Fibroblast of lung (primary cell): ENCODE measurements at regions not wholly inside any gene's neighbourhood (a gene's known extent, or its start where the extent isn't known, plus 50 kb on each side); places are given as distances from the start of the nearest gene placed in this dataset.

Experiments
- DNase-seq, 2 donors: peaks; one replicate each; pipeline versions ENCODE4 v3.0.0 to v3.0.0-alpha.2; 2010; ENCODE audit warnings: low read depth in 2 of 2
- H2AFZ ChIP-seq: 2 replicates; pipeline ENCODE4 v1.5.1; 2012; ENCODE audit warnings: low read length, control low read depth, inconsistent platforms
- H3K27ac ChIP-seq: 2 replicates; pipeline ENCODE4 v1.5.1; 2011; ENCODE audit warnings: low read length, control low read depth; ENCODE audit not compliant: insufficient read depth
- H3K27me3 ChIP-seq: 2 replicates; pipeline ENCODE4 v1.5.1; 2011; ENCODE audit warnings: mild to moderate bottlenecking, low read length; ENCODE audit not compliant: control insufficient read depth, insufficient read depth
- H3K36me3 ChIP-seq: 2 replicates; pipeline ENCODE4 v1.5.1; 2011; ENCODE audit warnings: low read length; ENCODE audit not compliant: control insufficient read depth, insufficient read depth
- H3K4me1 ChIP-seq: 2 replicates; pipeline ENCODE4 v1.5.1; 2011; ENCODE audit warnings: low read length; ENCODE audit not compliant: control insufficient read depth, insufficient read depth; ENCODE audit errors: extremely low read depth
- H3K4me2 ChIP-seq: 2 replicates; pipeline ENCODE4 v1.5.1; 2011; ENCODE audit warnings: low read length, control low read depth; ENCODE audit not compliant: insufficient read depth; ENCODE audit errors: extremely low read depth
- H3K4me3 ChIP-seq, 4 experiments: fragments of 200-600 bp in 1 of 4; sonication (generic) in 1 of 4; replicated peaks in 1 of 4; 2 replicates each; pipeline ENCODE4 v1.5.1; 2011 to 2016; ENCODE audit warnings: low read length in 4 of 4, low read depth in 3 of 4, mild to moderate bottlenecking in 3 of 4, control low read depth in 2 of 4, inconsistent platforms in 1 of 4, mixed read lengths in 1 of 4; ENCODE audit not compliant: insufficient read depth in 1 of 4; ENCODE audit errors: control extremely low read depth in 1 of 4
- H3K79me2 ChIP-seq: 2 replicates; pipeline ENCODE4 v1.5.1; 2012; ENCODE audit warnings: mild to moderate bottlenecking, low read length, inconsistent platforms; ENCODE audit not compliant: control insufficient read depth, insufficient read depth
- H3K9ac ChIP-seq: 2 replicates; pipeline ENCODE4 v1.5.1; 2011; ENCODE audit warnings: mild to moderate bottlenecking, low read length, control low read depth; ENCODE audit not compliant: insufficient read depth
- H3K9me3 ChIP-seq: 2 replicates; pipeline ENCODE4 v1.5.1; 2012; ENCODE audit warnings: low read depth, low read length; ENCODE audit not compliant: control insufficient read depth, insufficient read depth
- H4K20me1 ChIP-seq: 2 replicates; pipeline ENCODE4 v1.5.1; 2011; ENCODE audit warnings: low read length; ENCODE audit not compliant: control insufficient read depth, insufficient read depth; ENCODE audit errors: extremely low read depth
- CTCF ChIP-seq, 2 donors: IDR thresholded peaks in 1 of 2; conservative IDR thresholded peaks in 1 of 2; 1 replicate in 1 of 2; 2 replicates in 1 of 2; pipeline ENCODE4 v1.5.1; 2011 to 2012; ENCODE audit warnings: low read length in 2 of 2, control low read depth in 1 of 2, inconsistent platforms in 1 of 2, low read depth in 1 of 2, mild to moderate bottlenecking in 1 of 2
- EZH2 ChIP-seq: IDR thresholded peaks from 2 replicates; pipeline ENCODE4 v1.5.1; 2012; ENCODE audit warnings: low read length, control low read depth, mild to moderate bottlenecking; ENCODE audit errors: missing control alignments

DNA sequence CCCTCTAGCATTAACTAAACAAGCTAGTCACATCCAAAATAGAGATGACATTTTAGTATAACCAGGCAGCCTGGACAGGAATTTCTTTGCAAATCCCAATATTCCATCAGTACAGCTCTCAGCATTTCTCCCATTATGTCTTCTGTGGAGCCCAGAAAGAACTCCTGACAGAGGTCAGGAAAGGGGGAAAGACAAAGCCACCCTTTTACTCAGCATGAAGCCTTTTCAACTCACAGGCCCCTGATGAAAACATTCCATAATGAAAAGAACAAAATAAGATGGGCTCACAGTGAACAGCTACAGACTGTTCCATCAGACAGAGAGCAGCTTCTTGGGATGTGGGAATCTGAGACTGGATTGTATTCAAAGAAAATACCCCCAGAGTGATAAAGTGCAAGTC, 80.6 kb downstream of the TEX35 start:
- TF ChIP-seq EZH2 (no peak), CTCF (conservative IDR thresholded peaks at IDR 0.05 in 1 of 2, IDR thresholded peaks at IDR 0.05 in 1 of 2; ENCODE audit: low read depth in 1 of 2, low read length in 2 of 2) (no peak)
- no peaks in the 10 kb centered on the region for H3K4me1 ChIP-seq
- H3K27me3 ChIP-seq = no peaks in the 10 kb centered on the region
- no peak for DNase-seq
- no peak overlapping the region for H3K27ac ChIP-seq
- no peaks in the 10 kb centered on the region for H3K9me3 ChIP-seq
- H3K4me3 ChIP-seq = no peak overlapping the region
- no peaks in the 10 kb centered on the region for H3K36me3 ChIP-seq
- no peak overlapping the region for H3K9ac ChIP-seq
- H2AFZ ChIP-seq = no peak overlapping the region
- H4K20me1 ChIP-seq = no peaks in the 10 kb centered on the region
- H3K4me2 ChIP-seq = no peak overlapping the region
- H3K79me2 ChIP-seq = no peaks in the 10 kb centered on the region

- Histone ChIP-seq H3K27ac (no peak overlapping the region), H3K27me3 (no peaks in the 10 kb centered on the region), H3K9me3 (no peaks in the 10 kb centered on the region), H3K4me1 (no peaks in the 10 kb centered on the region), H3K9ac (no peak overlapping the region), H3K79me2 (no peaks in the 10 kb centered on the region), H2AFZ (no peak overlapping the region), H3K4me3 (no peak overlapping the region), H3K36me3 (no peaks in the 10 kb centered on the region), H3K4me2 (no peak overlapping the region), H4K20me1 (no peaks in the 10 kb centered on the region)
- DNase-seq = no peak
- TF ChIP-seq CTCF (conservative IDR thresholded peaks at IDR 0.05 in 1 of 2, IDR thresholded peaks at IDR 0.05 in 1 of 2; ENCODE audit: low read depth in 1 of 2, low read length in 2 of 2) = no peak
- no peak for TF ChIP-seq EZH2
These were observed 81.2 kb downstream of the TEX35 start for GRCh38 chr1:178594133-178594532.

- H2AFZ ChIP-seq = no peak overlapping the region
- no peaks in the 10 kb centered on the region for H3K36me3 ChIP-seq
- no peaks in the 10 kb centered on the region for H4K20me1 ChIP-seq
- no peak overlapping the region for H3K9ac ChIP-seq
- no peak for DNase-seq
- H3K4me1 ChIP-seq = no peaks in the 10 kb centered on the region
- no peaks in the 10 kb centered on the region for H3K27me3 ChIP-seq
- TF ChIP-seq CTCF (conservative IDR thresholded peaks at IDR 0.05 in 1 of 2, IDR thresholded peaks at IDR 0.05 in 1 of 2; ENCODE audit: low read depth in 1 of 2, low read length in 2 of 2) (no peak), EZH2 (no peak)
- H3K4me2 ChIP-seq = no peak overlapping the region
- no peaks in the 10 kb centered on the region for H3K9me3 ChIP-seq
- no peaks in the 10 kb centered on the region for H3K79me2 ChIP-seq
- no peak overlapping the region for H3K27ac ChIP-seq
- H3K4me3 ChIP-seq = no peak overlapping the region
These were observed 82.6 kb downstream of the TEX35 start for GRCh38 chr1:178595491-178595890.
